ENCODE measurements at regions not wholly inside any gene's neighbourhood (a gene's known extent, or its start where the extent isn't known, plus 50 kb on each side); places are given as distances from the start of the nearest gene placed in this dataset.
"Not testable (repeated sequence)": the region's sequence is repeated elsewhere in the genome, so short reads cannot be mapped to it uniquely, and the experiment has no call there.

GRCh38 chr19:29882719-29883105, 59.3 kb upstream of the URI1 start:
- H3K4me1 Mint-ChIP-seq (ENCODE audit: low read depth, unreplicated experiment) = no peaks in the 10 kb centered on the region
- H3K27ac Mint-ChIP-seq (ENCODE audit: unreplicated experiment) = no peak overlapping the region
- no peaks in the 10 kb centered on the region for H3K9me3 Mint-ChIP-seq (ENCODE audit: low read depth, unreplicated experiment)
- TF ChIP-seq CTCF (IDR thresholded peaks at IDR 0.05; ENCODE audit: unreplicated experiment) = no peak
- intact Hi-C loops (cut with micrococcal nuclease; ENCODE audit: unreplicated experiment) = no loop called here
- DNase-seq = no peak
- H3K36me3 Mint-ChIP-seq (ENCODE audit: insufficient read depth, unreplicated experiment) = no peaks in the 10 kb centered on the region
- CTCF ChIA-PET = interaction anchor here (0.6 kb wide), 1 partner anchor 152 kb away, joined by 4 read pairs; no protein-coding TSS in a partner anchor
- no TSS peak for BruUV-seq (replicated peaks)
- H3K4me3 Mint-ChIP-seq (ENCODE audit: low read depth, unreplicated experiment) = no peak overlapping the region
- H3K27me3 Mint-ChIP-seq (ENCODE audit: unreplicated experiment) = peaks cover 23% of the 10 kb centered on the region

DNA sequence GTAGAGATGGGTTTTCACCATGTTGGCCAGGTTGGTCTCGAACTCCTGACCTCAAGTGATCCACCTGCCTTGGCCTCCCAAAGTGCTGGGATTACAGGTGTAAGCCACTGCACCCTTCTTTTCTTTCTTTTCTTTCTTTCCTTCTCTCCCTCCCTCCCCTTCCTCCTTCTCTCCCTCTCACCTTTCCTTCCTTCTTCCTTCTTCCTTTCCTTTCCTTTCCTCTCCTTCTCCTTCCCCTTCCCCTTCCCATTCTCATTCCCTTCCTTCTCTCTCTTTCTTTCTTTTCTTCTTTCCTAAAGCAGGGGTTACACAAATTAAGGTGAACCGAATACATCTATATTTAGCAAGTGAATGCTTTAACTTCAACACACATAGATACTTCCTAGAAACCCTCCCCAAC, 58.0 kb upstream of the URI1 start:
- no peaks in the 10 kb centered on the region for H3K4me1 Mint-ChIP-seq (ENCODE audit: low read depth, unreplicated experiment)
- H3K27ac Mint-ChIP-seq (ENCODE audit: unreplicated experiment) = no peak overlapping the region
- no peak for DNase-seq
- no peaks in the 10 kb centered on the region for H3K36me3 Mint-ChIP-seq (ENCODE audit: insufficient read depth, unreplicated experiment)
- CTCF ChIA-PET = interaction anchor here (0.6 to 1.3 kb wide), 2 partner anchors 8 to 10 kb away, joined by 4 to 6 read pairs; no protein-coding TSS in a partner anchor
- no peak for TF ChIP-seq CTCF (IDR thresholded peaks at IDR 0.05; ENCODE audit: unreplicated experiment)
- no TSS peak for BruUV-seq (replicated peaks)
- no peaks in the 10 kb centered on the region for H3K9me3 Mint-ChIP-seq (ENCODE audit: low read depth, unreplicated experiment)
- H3K4me3 Mint-ChIP-seq (ENCODE audit: low read depth, unreplicated experiment) = no peak overlapping the region
- H3K27me3 Mint-ChIP-seq (ENCODE audit: unreplicated experiment) = peaks cover 20% of the 10 kb centered on the region
- intact Hi-C loops (cut with micrococcal nuclease; ENCODE audit: unreplicated experiment) = no loop called here

- CTCF ChIA-PET = interaction anchor here (0.6 to 1.3 kb wide), 2 partner anchors 8 to 9 kb away, joined by 4 to 6 read pairs; no protein-coding TSS in a partner anchor
- H3K9me3 Mint-ChIP-seq (ENCODE audit: low read depth, unreplicated experiment) = no peaks in the 10 kb centered on the region
- DNase-seq = no peak
- no TSS peak for BruUV-seq (replicated peaks)
- no peaks in the 10 kb centered on the region for H3K36me3 Mint-ChIP-seq (ENCODE audit: insufficient read depth, unreplicated experiment)
- H3K4me3 Mint-ChIP-seq (ENCODE audit: low read depth, unreplicated experiment) = no peak overlapping the region
- intact Hi-C loops (cut with micrococcal nuclease; ENCODE audit: unreplicated experiment) = no loop called here
- peaks cover 15% of the 10 kb centered on the region for H3K27me3 Mint-ChIP-seq (ENCODE audit: unreplicated experiment)
- no peak overlapping the region for H3K27ac Mint-ChIP-seq (ENCODE audit: unreplicated experiment)
- no peaks in the 10 kb centered on the region for H3K4me1 Mint-ChIP-seq (ENCODE audit: low read depth, unreplicated experiment)
- no peak for TF ChIP-seq CTCF (IDR thresholded peaks at IDR 0.05; ENCODE audit: unreplicated experiment)
These were observed 57.6 kb upstream of the URI1 start for GRCh38 chr19:29884466-29884865.

DNA sequence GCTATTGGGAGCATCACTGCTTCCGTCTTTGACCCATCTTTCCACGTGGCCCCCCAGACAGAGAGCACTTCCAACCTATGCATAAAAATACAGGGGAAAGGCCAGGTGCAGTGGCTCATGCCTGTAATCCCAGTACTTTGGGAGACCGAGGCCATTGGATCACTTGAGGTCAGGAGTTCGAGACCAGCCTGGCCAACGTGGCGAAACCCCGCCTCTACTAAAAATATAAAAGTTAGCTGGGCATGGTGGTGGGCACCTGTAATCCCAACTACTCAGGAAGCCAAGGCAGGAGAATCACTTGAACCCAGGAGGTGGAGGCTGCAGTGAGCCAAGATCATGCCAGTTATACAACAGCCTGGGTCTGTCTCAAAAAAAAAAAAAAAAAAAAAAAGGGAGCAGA, 55.9 kb upstream of the URI1 start:
- H3K9me3 Mint-ChIP-seq (ENCODE audit: low read depth, unreplicated experiment); CTCF ChIA-PET; H3K4me3 Mint-ChIP-seq (ENCODE audit: low read depth, unreplicated experiment); H3K27ac Mint-ChIP-seq (ENCODE audit: unreplicated experiment); DNase-seq; H3K36me3 Mint-ChIP-seq (ENCODE audit: insufficient read depth, unreplicated experiment); BruUV-seq (replicated peaks); H3K4me1 Mint-ChIP-seq (ENCODE audit: low read depth, unreplicated experiment); intact Hi-C loops (cut with micrococcal nuclease; ENCODE audit: unreplicated experiment): not testable (repeated sequence)
- peaks cover 29% of the 10 kb centered on the region for H3K27me3 Mint-ChIP-seq (ENCODE audit: unreplicated experiment)

- H3K27ac Mint-ChIP-seq (ENCODE audit: unreplicated experiment) = no peak overlapping the region
- H3K4me1 Mint-ChIP-seq (ENCODE audit: low read depth, unreplicated experiment) = no peaks in the 10 kb centered on the region
- H3K9me3 Mint-ChIP-seq (ENCODE audit: low read depth, unreplicated experiment) = peaks cover 3% of the 10 kb centered on the region
- no TSS peak for BruUV-seq (replicated peaks)
- peaks cover 29% of the 10 kb centered on the region for H3K27me3 Mint-ChIP-seq (ENCODE audit: unreplicated experiment)
- intact Hi-C loops (cut with micrococcal nuclease; ENCODE audit: unreplicated experiment) = no loop called here
- CTCF ChIA-PET = no interaction called here
- no peak for DNase-seq
- H3K4me3 Mint-ChIP-seq (ENCODE audit: low read depth, unreplicated experiment) = no peak overlapping the region
- no peaks in the 10 kb centered on the region for H3K36me3 Mint-ChIP-seq (ENCODE audit: insufficient read depth, unreplicated experiment)
- no peak for TF ChIP-seq CTCF (IDR thresholded peaks at IDR 0.05; ENCODE audit: unreplicated experiment)
These were observed 55.5 kb upstream of the URI1 start for GRCh38 chr19:29886586-29886985.
